H1 (cell line): ENCODE measurements at regions not wholly inside any gene's neighbourhood (a gene's known extent, or its start where the extent isn't known, plus 50 kb on each side); places are given as distances from the start of the nearest gene placed in this dataset.

Experiments
- TF ChIP-seq, protein P1 (sequence below): IDR thresholded peaks from 2 replicates; pipeline ENCODE4 v1.6.1; 2011; ENCODE audit warnings: low read depth, mild to moderate bottlenecking, low read length; ENCODE audit not compliant: insufficient read depth

DNA sequence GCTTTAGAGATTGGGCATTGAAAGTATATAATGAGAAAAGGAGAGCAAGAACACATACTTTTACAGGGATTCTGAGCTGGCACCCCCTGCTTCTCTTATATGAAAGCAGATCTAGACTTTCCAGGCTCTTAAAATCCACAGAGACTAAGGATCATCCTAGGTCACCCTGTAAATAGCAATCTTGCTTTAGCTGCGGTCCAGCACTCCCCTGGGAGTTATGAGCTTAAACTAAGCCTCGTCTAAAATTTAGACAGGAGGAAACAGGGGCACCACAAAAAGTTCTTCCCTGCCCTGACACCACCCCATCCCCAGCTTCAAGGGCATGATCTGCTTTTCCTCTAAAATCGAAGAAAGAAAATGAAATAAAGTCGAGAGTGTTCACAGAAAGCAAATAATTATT, 143.3 kb upstream of the KCNIP4 start (continued):
- TF ChIP-seq, protein P1, sequence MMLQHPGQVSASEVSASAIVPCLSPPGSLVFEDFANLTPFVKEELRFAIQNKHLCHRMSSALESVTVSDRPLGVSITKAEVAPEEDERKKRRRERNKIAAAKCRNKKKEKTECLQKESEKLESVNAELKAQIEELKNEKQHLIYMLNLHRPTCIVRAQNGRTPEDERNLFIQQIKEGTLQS, result no peak
